ENCODE measurements at regions not wholly inside any gene's neighbourhood (a gene's known extent, or its start where the extent isn't known, plus 50 kb on each side); places are given as distances from the start of the nearest gene placed in this dataset.
"Not testable (repeated sequence)": the region's sequence is repeated elsewhere in the genome, so short reads cannot be mapped to it uniquely, and the experiment has no call there.

GRCh38 chr7:153566324-153566723, 485.9 kb upstream of the DPP6 start:
- no peak overlapping the region for H3K14ac ChIP-seq (ENCODE audit: low read length)
- no peak overlapping the region for H4K8ac ChIP-seq (ENCODE audit: low read depth, low read length)
- H3K9me3 ChIP-seq (replicated peaks in 1 of 2; ENCODE audit: control insufficient read depth in 2 of 2, insufficient read depth in 1 of 2, low read depth in 1 of 2, low read length in 2 of 2), result peaks cover 0 to 3% of the 10 kb centered on the region in 2 donors
- H3K4me2 ChIP-seq (ENCODE audit: insufficient read depth, low read length, poor library complexity, severe bottlenecking), result no peak overlapping the region
- no peak overlapping the region for H2AK5ac ChIP-seq (ENCODE audit: low read depth, low read length)
- no peak overlapping the region for H2BK12ac ChIP-seq (ENCODE audit: low read length)
- H3K4me1 ChIP-seq (ENCODE audit: control insufficient read depth in 2 of 2, insufficient read depth in 1 of 2, low read depth in 1 of 2, low read length in 2 of 2), result no peaks in the 10 kb centered on the region
- H3K4ac ChIP-seq (ENCODE audit: low read length), result no peak overlapping the region
- no peak overlapping the region for H2AFZ ChIP-seq (ENCODE audit: low read length)
- no peak overlapping the region for H3K4me3 ChIP-seq (ENCODE audit: low read length in 2 of 2)
- no peak overlapping the region for H2BK15ac ChIP-seq (ENCODE audit: low read length)
- no peak for DNase-seq (ENCODE audit: low spot score)
- no peaks in the 10 kb centered on the region for H3K36me3 ChIP-seq (replicated peaks in 1 of 2; ENCODE audit: control insufficient read depth in 2 of 2, insufficient read depth in 2 of 2, low read length in 2 of 2)
- H2BK120ac ChIP-seq (ENCODE audit: low read depth, low read length), result no peak overlapping the region
- WGBS, 2 donors (ENCODE audit: extremely low coverage in 2 of 2, insufficient read length in 2 of 2, insufficient replicate concordance in 1 of 2), result no CpG with 5 or more reads among the region's 6 CpGs
- H4K91ac ChIP-seq (ENCODE audit: low read depth, low read length, poor library complexity), result no peak overlapping the region
- no peaks in the 10 kb centered on the region for H3K79me1 ChIP-seq (ENCODE audit: low read depth, low read length)
- H3K23ac ChIP-seq (ENCODE audit: low read depth, low read length, poor library complexity), result no peak overlapping the region
- H3K27me3 ChIP-seq (ENCODE audit: control insufficient read depth in 3 of 3, insufficient read depth in 3 of 3, low read depth in 1 of 3, low read length in 3 of 3), result no peaks in the 10 kb centered on the region
- H3K18ac ChIP-seq (ENCODE audit: low read length), result no peak overlapping the region
- H2BK5ac ChIP-seq (ENCODE audit: low read length), result no peak overlapping the region
- no peak overlapping the region for H3K27ac ChIP-seq (replicated peaks; ENCODE audit: low read length)
- H3K9ac ChIP-seq (ENCODE audit: low read depth, low read length, poor library complexity), result no peak overlapping the region

- no peak overlapping the region for H3K4ac ChIP-seq (ENCODE audit: low read length)
- peaks cover 0 to 3% of the 10 kb centered on the region in 2 donors for H3K9me3 ChIP-seq (replicated peaks in 1 of 2; ENCODE audit: control insufficient read depth in 2 of 2, insufficient read depth in 1 of 2, low read depth in 1 of 2, low read length in 2 of 2)
- no peak overlapping the region for H4K8ac ChIP-seq (ENCODE audit: low read depth, low read length)
- no peaks in the 10 kb centered on the region for H3K79me1 ChIP-seq (ENCODE audit: low read depth, low read length)
- no peak overlapping the region for H3K9ac ChIP-seq (ENCODE audit: low read depth, low read length, poor library complexity)
- H3K4me3 ChIP-seq (ENCODE audit: low read length in 2 of 2), result no peak overlapping the region
- H3K27me3 ChIP-seq (ENCODE audit: control insufficient read depth in 3 of 3, insufficient read depth in 3 of 3, low read depth in 1 of 3, low read length in 3 of 3), result no peaks in the 10 kb centered on the region
- no peak overlapping the region for H3K18ac ChIP-seq (ENCODE audit: low read length)
- no peak overlapping the region for H2AFZ ChIP-seq (ENCODE audit: low read length)
- no peak overlapping the region for H2BK12ac ChIP-seq (ENCODE audit: low read length)
- no peak overlapping the region for H2AK5ac ChIP-seq (ENCODE audit: low read depth, low read length)
- WGBS, 2 donors (ENCODE audit: extremely low coverage in 2 of 2, insufficient read length in 2 of 2, insufficient replicate concordance in 1 of 2), result no CpG with 5 or more reads among the region's 5 CpGs
- no peak overlapping the region for H3K4me2 ChIP-seq (ENCODE audit: insufficient read depth, low read length, poor library complexity, severe bottlenecking)
- H2BK120ac ChIP-seq (ENCODE audit: low read depth, low read length), result no peak overlapping the region
- no peak overlapping the region for H3K14ac ChIP-seq (ENCODE audit: low read length)
- H4K91ac ChIP-seq (ENCODE audit: low read depth, low read length, poor library complexity), result no peak overlapping the region
- no peak overlapping the region for H2BK15ac ChIP-seq (ENCODE audit: low read length)
- no peaks in the 10 kb centered on the region for H3K36me3 ChIP-seq (replicated peaks in 1 of 2; ENCODE audit: control insufficient read depth in 2 of 2, insufficient read depth in 2 of 2, low read length in 2 of 2)
- DNase-seq (ENCODE audit: low spot score), result no peak
- no peak overlapping the region for H3K27ac ChIP-seq (replicated peaks; ENCODE audit: low read length)
- no peak overlapping the region for H3K23ac ChIP-seq (ENCODE audit: low read depth, low read length, poor library complexity)
- H3K4me1 ChIP-seq (ENCODE audit: control insufficient read depth in 2 of 2, insufficient read depth in 1 of 2, low read depth in 1 of 2, low read length in 2 of 2), result no peaks in the 10 kb centered on the region
- H2BK5ac ChIP-seq (ENCODE audit: low read length), result no peak overlapping the region
Measured at GRCh38 chr7:153567426-153567825, 484.8 kb upstream of the DPP6 start.

- not testable (repeated sequence) for H3K9ac ChIP-seq (ENCODE audit: low read depth, low read length, poor library complexity); DNase-seq (ENCODE audit: low spot score); H3K36me3 ChIP-seq (replicated peaks in 1 of 2; ENCODE audit: control insufficient read depth in 2 of 2, insufficient read depth in 2 of 2, low read length in 2 of 2); H3K4me1 ChIP-seq (ENCODE audit: control insufficient read depth in 2 of 2, insufficient read depth in 1 of 2, low read depth in 1 of 2, low read length in 2 of 2); H3K4ac ChIP-seq (ENCODE audit: low read length); H3K4me2 ChIP-seq (ENCODE audit: insufficient read depth, low read length, poor library complexity, severe bottlenecking); H2BK120ac ChIP-seq (ENCODE audit: low read depth, low read length); H3K14ac ChIP-seq (ENCODE audit: low read length); H2BK5ac ChIP-seq (ENCODE audit: low read length); H2AFZ ChIP-seq (ENCODE audit: low read length); H3K27ac ChIP-seq (replicated peaks; ENCODE audit: low read length); H4K8ac ChIP-seq (ENCODE audit: low read depth, low read length); H2BK15ac ChIP-seq (ENCODE audit: low read length); H3K4me3 ChIP-seq (ENCODE audit: low read length in 2 of 2); H3K79me1 ChIP-seq (ENCODE audit: low read depth, low read length); H3K18ac ChIP-seq (ENCODE audit: low read length); H3K9me3 ChIP-seq (replicated peaks in 1 of 2; ENCODE audit: control insufficient read depth in 2 of 2, insufficient read depth in 1 of 2, low read depth in 1 of 2, low read length in 2 of 2); H4K91ac ChIP-seq (ENCODE audit: low read depth, low read length, poor library complexity); H3K23ac ChIP-seq (ENCODE audit: low read depth, low read length, poor library complexity); H2AK5ac ChIP-seq (ENCODE audit: low read depth, low read length); H2BK12ac ChIP-seq (ENCODE audit: low read length); H3K27me3 ChIP-seq (ENCODE audit: control insufficient read depth in 3 of 3, insufficient read depth in 3 of 3, low read depth in 1 of 3, low read length in 3 of 3)
- no CpG with 5 or more reads among the region's 1 CpG for WGBS, 2 donors (ENCODE audit: extremely low coverage in 2 of 2, insufficient read length in 2 of 2, insufficient replicate concordance in 1 of 2)
Measured at GRCh38 chr7:153569520-153569919, 482.7 kb upstream of the DPP6 start.

- Histone ChIP-seq H2BK12ac (ENCODE audit: low read length) (no peak overlapping the region), H3K9ac (ENCODE audit: low read depth, low read length, poor library complexity) (no peak overlapping the region), H3K4me2 (ENCODE audit: insufficient read depth, low read length, poor library complexity, severe bottlenecking) (no peak overlapping the region), H3K27ac (replicated peaks; ENCODE audit: low read length) (no peak overlapping the region), H2BK15ac (ENCODE audit: low read length) (no peak overlapping the region), H3K14ac (ENCODE audit: low read length) (no peak overlapping the region), H3K36me3 (replicated peaks in 1 of 2; ENCODE audit: control insufficient read depth in 2 of 2, insufficient read depth in 2 of 2, low read length in 2 of 2) (no peaks in the 10 kb centered on the region), H4K91ac (ENCODE audit: low read depth, low read length, poor library complexity) (no peak overlapping the region), H3K4me1 (ENCODE audit: control insufficient read depth in 2 of 2, insufficient read depth in 1 of 2, low read depth in 1 of 2, low read length in 2 of 2) (no peaks in the 10 kb centered on the region), H3K27me3 (ENCODE audit: control insufficient read depth in 3 of 3, insufficient read depth in 3 of 3, low read depth in 1 of 3, low read length in 3 of 3) (no peaks in the 10 kb centered on the region), H3K4me3 (ENCODE audit: low read length in 2 of 2) (no peak overlapping the region), H3K18ac (ENCODE audit: low read length) (no peak overlapping the region), H2BK5ac (ENCODE audit: low read length) (no peak overlapping the region), H2AK5ac (ENCODE audit: low read depth, low read length) (no peak overlapping the region), H3K23ac (ENCODE audit: low read depth, low read length, poor library complexity) (no peak overlapping the region), H2AFZ (ENCODE audit: low read length) (no peak overlapping the region), H3K9me3 (replicated peaks in 1 of 2; ENCODE audit: control insufficient read depth in 2 of 2, insufficient read depth in 1 of 2, low read depth in 1 of 2, low read length in 2 of 2) (peaks cover 0 to 8% of the 10 kb centered on the region in 2 donors), H4K8ac (ENCODE audit: low read depth, low read length) (no peak overlapping the region), H2BK120ac (ENCODE audit: low read depth, low read length) (no peak overlapping the region), H3K79me1 (ENCODE audit: low read depth, low read length) (no peaks in the 10 kb centered on the region), H3K4ac (ENCODE audit: low read length) (no peak overlapping the region)
- no CpG with 5 or more reads among the region's 1 CpG for WGBS, 2 donors (ENCODE audit: extremely low coverage in 2 of 2, insufficient read length in 2 of 2, insufficient replicate concordance in 1 of 2)
- no peak for DNase-seq (ENCODE audit: low spot score)
Measured at GRCh38 chr7:153576096-153576495, 476.1 kb upstream of the DPP6 start.

Measured in neuronal stem cell (in vitro differentiated cells).